Lung (tissue), 12 donors: ENCODE measurements at regions not wholly inside any gene's neighbourhood (a gene's known extent, or its start where the extent isn't known, plus 50 kb on each side); places are given as distances from the start of the nearest gene placed in this dataset. TPM values are rescaled to one million over a fixed set of nuclear protein-coding genes. Genes with fewer than 3 reads are reported as not detected.

Experiments
- ATAC-seq: fragments of 200-7000 bp; cut with Tn5 transposase; one replicate; pipeline ENCODE4 v1.9.1; 2020; ENCODE audit warnings: moderate number of reproducible peaks; ENCODE audit not compliant: insufficient read depth, low FRiP score
- DNase-seq, 3 donors: peaks; one replicate each; pipeline ENCODE4 v3.0.0-alpha.2; 2013 to 2017
- H3K27ac ChIP-seq, 2 donors: one replicate each; pipeline ENCODE4 v1.5.1; 2013; ENCODE audit warnings: mild to moderate bottlenecking in 2 of 2, moderate library complexity in 2 of 2, control low read depth in 1 of 2, inconsistent platforms in 1 of 2, low read depth in 1 of 2, low read length in 1 of 2
- H3K27me3 ChIP-seq, 3 donors: one replicate each; pipeline ENCODE4 v1.5.1; 2013; ENCODE audit warnings: low read length in 2 of 3; ENCODE audit not compliant: control insufficient read depth in 3 of 3, insufficient read depth in 3 of 3
- H3K36me3 ChIP-seq, 4 donors: one replicate each; pipeline ENCODE4 v1.5.1; 2013; ENCODE audit warnings: low read length in 4 of 4, mild to moderate bottlenecking in 1 of 4, moderate library complexity in 1 of 4; ENCODE audit not compliant: control insufficient read depth in 4 of 4, insufficient read depth in 4 of 4
- H3K4me1 ChIP-seq, 5 donors: one replicate each; pipeline ENCODE4 v1.5.1; 2013; ENCODE audit warnings: low read length in 5 of 5, mild to moderate bottlenecking in 2 of 5, moderate library complexity in 1 of 5; ENCODE audit not compliant: control insufficient read depth in 5 of 5, insufficient read depth in 5 of 5
- H3K4me3 ChIP-seq: one replicate; pipeline ENCODE4 v1.5.1; 2013; ENCODE audit warnings: mild to moderate bottlenecking, control low read depth, moderate library complexity
- H3K9ac ChIP-seq, 2 donors: one replicate each; pipeline ENCODE4 v1.5.1; 2013; ENCODE audit warnings: low read length in 2 of 2, control low read depth in 1 of 2; ENCODE audit not compliant: insufficient read depth in 1 of 2
- H3K9me3 ChIP-seq, 4 donors: one replicate each; pipeline ENCODE4 v1.5.1; 2013; ENCODE audit warnings: low read length in 3 of 4, mild to moderate bottlenecking in 1 of 4, moderate library complexity in 1 of 4; ENCODE audit not compliant: control insufficient read depth in 4 of 4, insufficient read depth in 3 of 4
- CTCF ChIP-seq: IDR thresholded peaks from 2 replicates; pipeline ENCODE4 v1.5.1; 2012; ENCODE audit warnings: mild to moderate bottlenecking; ENCODE audit errors: control extremely low read depth, extremely low read depth
- WGBS, 2 donors: extraction: QIAGEN DNeasy Blood & Tissue Kit; methylation state at CpG; one replicate each; pipeline ENCODE4 v1.1.7; 2013; 5-methylcytosine and 5-hydroxymethylcytosine counted together
- small RNA-seq: library from RNA; depleted of rRNA; stranded (forward); fragments of <200 nt; gene quantifications from one replicate; pipeline ENCODE3, GENCODE V24; 2014; ENCODE audit warnings: low replicate concordance
- donor health status: control.
- donor health status: control.
- donor health status: Bipolar disorder and iron deficiency.
- donor health status: healthy.
- donor health status: DM: yes; HTN: yes; CAD: no.

DNA sequence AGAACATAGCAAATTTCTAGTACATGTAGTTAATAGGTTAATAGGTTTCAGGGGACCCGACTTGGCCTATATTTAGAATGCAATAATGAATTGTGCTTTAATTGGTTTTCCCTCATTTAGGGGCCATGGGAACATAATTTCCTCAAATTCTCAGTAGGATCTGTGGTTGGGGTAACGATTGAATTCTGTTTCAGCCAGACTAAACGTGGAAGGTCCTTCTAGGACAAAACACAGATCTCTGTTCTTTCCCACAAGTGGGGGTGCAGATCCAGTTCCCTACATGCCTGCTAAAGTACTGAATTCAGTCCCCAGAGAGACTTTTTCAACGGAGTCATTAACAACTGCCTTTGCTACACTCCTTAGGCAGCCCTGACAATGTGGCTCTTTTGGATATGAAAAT, 50.7 kb upstream of the AGBL1 start:
- no peak overlapping the region for H3K27ac ChIP-seq
- WGBS, 2 donors, result 73 to 88% methylated on average over 4 of the region's 4 CpGs
- DNase-seq, result no peak
- H3K4me1 ChIP-seq, result no peaks in the 10 kb centered on the region
- no peak overlapping the region for H3K9ac ChIP-seq
- H3K9me3 ChIP-seq, result peaks cover 0 to 2% (median 0%) of the 10 kb centered on the region in 4 donors
- no peaks in the 10 kb centered on the region for H3K27me3 ChIP-seq
- H3K4me3 ChIP-seq, result no peak overlapping the region
- H3K36me3 ChIP-seq, result no peaks in the 10 kb centered on the region
- ATAC-seq, result no peak
- TF ChIP-seq CTCF, result no peak

Small RNAs in the stretch of these regions (small RNA-seq; reads per million reads assigned to genes)
- not detected for gene AC104229.1
